Esophagus squamous epithelium (tissue), 4 donors: ENCODE measurements at regions not wholly inside any gene's neighbourhood (a gene's known extent, or its start where the extent isn't known, plus 50 kb on each side); places are given as distances from the start of the nearest gene placed in this dataset.

Source experiments
- CTCF ChIP-seq, 6 experiments: fragments of 450-650 bp in 4 of 6; fragments of 200-600 bp in 2 of 6; sonication (generic) in 2 of 6; IDR thresholded peaks; one replicate each; pipeline ENCODE4 v1.5.1; 2016 to 2019; ENCODE audit warnings: antibody characterized with exemption in 6 of 6, mild to moderate bottlenecking in 4 of 6, moderate library complexity in 4 of 6
- POLR2A ChIP-seq, 4 donors: fragments of 450-650 bp; IDR thresholded peaks; one replicate each; pipeline ENCODE4 v1.6.1; 2017; ENCODE audit warnings: antibody characterized with exemption in 4 of 4, mild to moderate bottlenecking in 4 of 4, moderate library complexity in 3 of 4

- no peak for TF ChIP-seq CTCF (IDR thresholded peaks at IDR 0.05)
- TF ChIP-seq POLR2A (IDR thresholded peaks at IDR 0.05), result no peak
Observed at GRCh38 chr2:136049991-136050920, 64.8 kb upstream of the DARS1 start.
